IMR-90 (cell line): ENCODE measurements at regions not wholly inside any gene's neighbourhood (a gene's known extent, or its start where the extent isn't known, plus 50 kb on each side); places are given as distances from the start of the nearest gene placed in this dataset.

ENCODE experiments used
- CEBPB ChIP-seq: IDR thresholded peaks from 2 replicates; pipeline ENCODE4 v1.6.1; 2012; ENCODE audit warnings: low read depth, low read length, improper control_type of control experiment
- CTCF ChIP-seq: conservative IDR thresholded peaks from 2 replicates; pipeline ENCODE4 v1.5.1; 2012; ENCODE audit warnings: mild to moderate bottlenecking, low read depth, low read length, improper control_type of control experiment
- FOS ChIP-seq: fragments of 150-350 bp; IDR thresholded peaks from 2 replicates; pipeline ENCODE4 v1.6.1; 2016; ENCODE audit warnings: low read depth, low read length
- NFE2L2 ChIP-seq: fragments of 150-350 bp; IDR thresholded peaks from 2 replicates; pipeline ENCODE4 v1.6.1; 2016; ENCODE audit warnings: low read depth, mild to moderate bottlenecking, low read length
- POLR2A ChIP-seq: IDR thresholded peaks from 2 replicates; pipeline ENCODE4 v1.6.1; 2012; ENCODE audit warnings: mild to moderate bottlenecking, low read depth, low read length
- RAD21 ChIP-seq: IDR thresholded peaks from 2 replicates; pipeline ENCODE4 v1.6.1; 2012; ENCODE audit warnings: low read length, improper control_type of control experiment
- RCOR1 ChIP-seq: IDR thresholded peaks from 2 replicates; pipeline ENCODE4 v1.6.1; 2012; ENCODE audit warnings: mild to moderate bottlenecking, low read length, improper control_type of control experiment; ENCODE audit not compliant: insufficient replicate concordance
- RFX5 ChIP-seq: IDR thresholded peaks from 2 replicates; pipeline ENCODE4 v1.8.0; 2012; ENCODE audit warnings: low read depth, mild to moderate bottlenecking, low read length, moderate library complexity
- SMC3 ChIP-seq: fragments of 150-350 bp; IDR thresholded peaks from 2 replicates; pipeline ENCODE4 v1.6.1; 2016; ENCODE audit warnings: low read depth, mild to moderate bottlenecking, antibody characterized with exemption, low read length, moderate library complexity
- TF ChIP-seq, protein P1 (sequence below): fragments of 150-350 bp; IDR thresholded peaks from 2 replicates; pipeline ENCODE4 v1.6.1; 2017; ENCODE audit warnings: mild to moderate bottlenecking, antibody characterized with exemption, low read length, low read depth
- TF ChIP-seq, protein P2 (sequence below): fragments of 150-350 bp; IDR thresholded peaks from 2 replicates; pipeline ENCODE4 v1.6.1; 2016; ENCODE audit warnings: low read depth, mild to moderate bottlenecking, low read length, moderate library complexity, borderline replicate concordance

DNA sequence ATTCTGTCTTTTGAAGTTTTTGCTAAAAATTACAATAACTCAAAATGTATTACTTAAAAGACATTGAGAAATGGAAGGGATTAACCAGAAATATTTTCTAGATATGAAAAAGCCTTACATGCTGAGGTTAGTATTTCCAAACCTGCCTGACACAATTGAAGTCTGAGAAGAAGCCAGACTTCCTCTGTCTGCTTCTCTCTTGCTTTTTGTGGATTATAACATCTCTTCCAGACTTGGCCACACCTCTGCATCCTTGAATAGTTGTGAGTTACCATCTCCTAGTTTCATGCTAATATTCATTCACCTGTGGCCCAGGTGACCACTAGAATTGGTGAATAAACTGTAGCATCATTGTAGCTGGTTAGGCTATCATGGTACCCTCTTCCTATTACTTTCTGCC, 497.6 kb downstream of the SLC16A7 start:
- TF ChIP-seq POLR2A (no peak), CTCF (no peak), FOS (no peak), RAD21 (no peak), CEBPB (no peak), RCOR1 (no peak), RFX5 (no peak), SMC3 (no peak), NFE2L2 (no peak)
- TF ChIP-seq, protein P1, sequence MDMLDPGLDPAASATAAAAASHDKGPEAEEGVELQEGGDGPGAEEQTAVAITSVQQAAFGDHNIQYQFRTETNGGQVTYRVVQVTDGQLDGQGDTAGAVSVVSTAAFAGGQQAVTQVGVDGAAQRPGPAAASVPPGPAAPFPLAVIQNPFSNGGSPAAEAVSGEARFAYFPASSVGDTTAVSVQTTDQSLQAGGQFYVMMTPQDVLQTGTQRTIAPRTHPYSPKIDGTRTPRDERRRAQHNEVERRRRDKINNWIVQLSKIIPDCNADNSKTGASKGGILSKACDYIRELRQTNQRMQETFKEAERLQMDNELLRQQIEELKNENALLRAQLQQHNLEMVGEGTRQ = no peak
- TF ChIP-seq, protein P2, sequence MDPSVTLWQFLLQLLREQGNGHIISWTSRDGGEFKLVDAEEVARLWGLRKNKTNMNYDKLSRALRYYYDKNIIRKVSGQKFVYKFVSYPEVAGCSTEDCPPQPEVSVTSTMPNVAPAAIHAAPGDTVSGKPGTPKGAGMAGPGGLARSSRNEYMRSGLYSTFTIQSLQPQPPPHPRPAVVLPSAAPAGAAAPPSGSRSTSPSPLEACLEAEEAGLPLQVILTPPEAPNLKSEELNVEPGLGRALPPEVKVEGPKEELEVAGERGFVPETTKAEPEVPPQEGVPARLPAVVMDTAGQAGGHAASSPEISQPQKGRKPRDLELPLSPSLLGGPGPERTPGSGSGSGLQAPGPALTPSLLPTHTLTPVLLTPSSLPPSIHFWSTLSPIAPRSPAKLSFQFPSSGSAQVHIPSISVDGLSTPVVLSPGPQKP = no peak
